ENCODE measurements at regions not wholly inside any gene's neighbourhood (a gene's known extent, or its start where the extent isn't known, plus 50 kb on each side); places are given as distances from the start of the nearest gene placed in this dataset.

GRCh38 chr10:9299966-9300365 lies 1245.5 kb downstream of the GATA3 start:
- H2BK12ac ChIP-seq (ENCODE audit: low read length): no peak overlapping the region
- no peak overlapping the region for H3K9ac ChIP-seq (ENCODE audit: low read depth, low read length, poor library complexity)
- no peaks in the 10 kb centered on the region for H3K79me1 ChIP-seq (ENCODE audit: low read depth, low read length)
- H3K4me2 ChIP-seq (ENCODE audit: insufficient read depth, low read length, poor library complexity, severe bottlenecking): no peak overlapping the region
- H2BK5ac ChIP-seq (ENCODE audit: low read length): no peak overlapping the region
- H3K9me3 ChIP-seq (replicated peaks in 1 of 2; ENCODE audit: control insufficient read depth in 2 of 2, insufficient read depth in 1 of 2, low read depth in 1 of 2, low read length in 2 of 2): no peaks in the 10 kb centered on the region
- H3K4me1 ChIP-seq (ENCODE audit: control insufficient read depth in 2 of 2, insufficient read depth in 1 of 2, low read depth in 1 of 2, low read length in 2 of 2): no peaks in the 10 kb centered on the region
- no peak overlapping the region for H3K4me3 ChIP-seq (ENCODE audit: low read length in 2 of 2)
- no peak overlapping the region for H4K91ac ChIP-seq (ENCODE audit: low read depth, low read length, poor library complexity)
- no peak overlapping the region for H3K18ac ChIP-seq (ENCODE audit: low read length)
- H2AFZ ChIP-seq (ENCODE audit: low read length): no peak overlapping the region
- H3K27me3 ChIP-seq (ENCODE audit: control insufficient read depth in 3 of 3, insufficient read depth in 3 of 3, low read depth in 1 of 3, low read length in 3 of 3): no peaks in the 10 kb centered on the region
- no peak overlapping the region for H2AK5ac ChIP-seq (ENCODE audit: low read depth, low read length)
- no peak overlapping the region for H3K14ac ChIP-seq (ENCODE audit: low read length)
- no peak overlapping the region for H3K23ac ChIP-seq (ENCODE audit: low read depth, low read length, poor library complexity)
- DNase-seq (ENCODE audit: low spot score): no peak
- H3K4ac ChIP-seq (ENCODE audit: low read length): no peak overlapping the region
- H3K36me3 ChIP-seq (replicated peaks in 1 of 2; ENCODE audit: control insufficient read depth in 2 of 2, insufficient read depth in 2 of 2, low read length in 2 of 2): no peaks in the 10 kb centered on the region
- no peak overlapping the region for H2BK120ac ChIP-seq (ENCODE audit: low read depth, low read length)
- H3K27ac ChIP-seq (replicated peaks; ENCODE audit: low read length): no peak overlapping the region
- no peak overlapping the region for H4K8ac ChIP-seq (ENCODE audit: low read depth, low read length)
- H2BK15ac ChIP-seq (ENCODE audit: low read length): no peak overlapping the region
- no CpG with 5 or more reads among the region's 2 CpGs for WGBS, 2 donors (ENCODE audit: extremely low coverage in 2 of 2, insufficient read length in 2 of 2, insufficient replicate concordance in 1 of 2)

- H3K27ac ChIP-seq (replicated peaks; ENCODE audit: low read length): no peak overlapping the region
- WGBS, 2 donors (ENCODE audit: extremely low coverage in 2 of 2, insufficient read length in 2 of 2, insufficient replicate concordance in 1 of 2): no CpG with 5 or more reads among the region's 2 CpGs
- no peak overlapping the region for H4K91ac ChIP-seq (ENCODE audit: low read depth, low read length, poor library complexity)
- H3K23ac ChIP-seq (ENCODE audit: low read depth, low read length, poor library complexity): no peak overlapping the region
- H2AK5ac ChIP-seq (ENCODE audit: low read depth, low read length): no peak overlapping the region
- H3K36me3 ChIP-seq (replicated peaks in 1 of 2; ENCODE audit: control insufficient read depth in 2 of 2, insufficient read depth in 2 of 2, low read length in 2 of 2): no peaks in the 10 kb centered on the region
- no peak overlapping the region for H4K8ac ChIP-seq (ENCODE audit: low read depth, low read length)
- H3K9me3 ChIP-seq (replicated peaks in 1 of 2; ENCODE audit: control insufficient read depth in 2 of 2, insufficient read depth in 1 of 2, low read depth in 1 of 2, low read length in 2 of 2): no peaks in the 10 kb centered on the region
- H3K27me3 ChIP-seq (ENCODE audit: control insufficient read depth in 3 of 3, insufficient read depth in 3 of 3, low read depth in 1 of 3, low read length in 3 of 3): no peaks in the 10 kb centered on the region
- no peak for DNase-seq (ENCODE audit: low spot score)
- H3K18ac ChIP-seq (ENCODE audit: low read length): no peak overlapping the region
- no peaks in the 10 kb centered on the region for H3K79me1 ChIP-seq (ENCODE audit: low read depth, low read length)
- no peak overlapping the region for H2BK120ac ChIP-seq (ENCODE audit: low read depth, low read length)
- H3K14ac ChIP-seq (ENCODE audit: low read length): no peak overlapping the region
- no peaks in the 10 kb centered on the region for H3K4me1 ChIP-seq (ENCODE audit: control insufficient read depth in 2 of 2, insufficient read depth in 1 of 2, low read depth in 1 of 2, low read length in 2 of 2)
- no peak overlapping the region for H2BK15ac ChIP-seq (ENCODE audit: low read length)
- H2BK12ac ChIP-seq (ENCODE audit: low read length): no peak overlapping the region
- no peak overlapping the region for H3K4me2 ChIP-seq (ENCODE audit: insufficient read depth, low read length, poor library complexity, severe bottlenecking)
- no peak overlapping the region for H3K4ac ChIP-seq (ENCODE audit: low read length)
- no peak overlapping the region for H2AFZ ChIP-seq (ENCODE audit: low read length)
- no peak overlapping the region for H3K4me3 ChIP-seq (ENCODE audit: low read length in 2 of 2)
- H3K9ac ChIP-seq (ENCODE audit: low read depth, low read length, poor library complexity): no peak overlapping the region
- H2BK5ac ChIP-seq (ENCODE audit: low read length): no peak overlapping the region
Measured at GRCh38 chr10:9301148-9301547, 1246.7 kb downstream of the GATA3 start.

- no CpG with 5 or more reads among the region's 4 CpGs for WGBS, 2 donors (ENCODE audit: extremely low coverage in 2 of 2, insufficient read length in 2 of 2, insufficient replicate concordance in 1 of 2)
- H3K4me2 ChIP-seq (ENCODE audit: insufficient read depth, low read length, poor library complexity, severe bottlenecking): no peak overlapping the region
- no peaks in the 10 kb centered on the region for H3K79me1 ChIP-seq (ENCODE audit: low read depth, low read length)
- H3K14ac ChIP-seq (ENCODE audit: low read length): no peak overlapping the region
- H3K18ac ChIP-seq (ENCODE audit: low read length): no peak overlapping the region
- H3K4me3 ChIP-seq (ENCODE audit: low read length in 2 of 2): no peak overlapping the region
- H3K4me1 ChIP-seq (ENCODE audit: control insufficient read depth in 2 of 2, insufficient read depth in 1 of 2, low read depth in 1 of 2, low read length in 2 of 2): no peaks in the 10 kb centered on the region
- H3K36me3 ChIP-seq (replicated peaks in 1 of 2; ENCODE audit: control insufficient read depth in 2 of 2, insufficient read depth in 2 of 2, low read length in 2 of 2): no peaks in the 10 kb centered on the region
- H2AFZ ChIP-seq (ENCODE audit: low read length): no peak overlapping the region
- H3K27me3 ChIP-seq (ENCODE audit: control insufficient read depth in 3 of 3, insufficient read depth in 3 of 3, low read depth in 1 of 3, low read length in 3 of 3): no peaks in the 10 kb centered on the region
- H4K8ac ChIP-seq (ENCODE audit: low read depth, low read length): no peak overlapping the region
- H2BK5ac ChIP-seq (ENCODE audit: low read length): no peak overlapping the region
- H3K27ac ChIP-seq (replicated peaks; ENCODE audit: low read length): no peak overlapping the region
- no peaks in the 10 kb centered on the region for H3K9me3 ChIP-seq (replicated peaks in 1 of 2; ENCODE audit: control insufficient read depth in 2 of 2, insufficient read depth in 1 of 2, low read depth in 1 of 2, low read length in 2 of 2)
- H4K91ac ChIP-seq (ENCODE audit: low read depth, low read length, poor library complexity): no peak overlapping the region
- H3K4ac ChIP-seq (ENCODE audit: low read length): no peak overlapping the region
- H2AK5ac ChIP-seq (ENCODE audit: low read depth, low read length): no peak overlapping the region
- no peak overlapping the region for H3K23ac ChIP-seq (ENCODE audit: low read depth, low read length, poor library complexity)
- H2BK120ac ChIP-seq (ENCODE audit: low read depth, low read length): no peak overlapping the region
- H2BK12ac ChIP-seq (ENCODE audit: low read length): no peak overlapping the region
- H3K9ac ChIP-seq (ENCODE audit: low read depth, low read length, poor library complexity): no peak overlapping the region
- no peak overlapping the region for H2BK15ac ChIP-seq (ENCODE audit: low read length)
- no peak for DNase-seq (ENCODE audit: low spot score)
Measured at GRCh38 chr10:9301554-9301953, 1247.1 kb downstream of the GATA3 start.

- H3K18ac ChIP-seq (ENCODE audit: low read length): no peak overlapping the region
- no peaks in the 10 kb centered on the region for H3K27me3 ChIP-seq (ENCODE audit: control insufficient read depth in 3 of 3, insufficient read depth in 3 of 3, low read depth in 1 of 3, low read length in 3 of 3)
- no peak overlapping the region for H3K4me3 ChIP-seq (ENCODE audit: low read length in 2 of 2)
- no peak overlapping the region for H3K4me2 ChIP-seq (ENCODE audit: insufficient read depth, low read length, poor library complexity, severe bottlenecking)
- no peaks in the 10 kb centered on the region for H3K79me1 ChIP-seq (ENCODE audit: low read depth, low read length)
- H4K91ac ChIP-seq (ENCODE audit: low read depth, low read length, poor library complexity): no peak overlapping the region
- no peaks in the 10 kb centered on the region for H3K9me3 ChIP-seq (replicated peaks in 1 of 2; ENCODE audit: control insufficient read depth in 2 of 2, insufficient read depth in 1 of 2, low read depth in 1 of 2, low read length in 2 of 2)
- no peak overlapping the region for H4K8ac ChIP-seq (ENCODE audit: low read depth, low read length)
- no peaks in the 10 kb centered on the region for H3K4me1 ChIP-seq (ENCODE audit: control insufficient read depth in 2 of 2, insufficient read depth in 1 of 2, low read depth in 1 of 2, low read length in 2 of 2)
- no peaks in the 10 kb centered on the region for H3K36me3 ChIP-seq (replicated peaks in 1 of 2; ENCODE audit: control insufficient read depth in 2 of 2, insufficient read depth in 2 of 2, low read length in 2 of 2)
- no peak overlapping the region for H3K4ac ChIP-seq (ENCODE audit: low read length)
- no peak overlapping the region for H3K27ac ChIP-seq (replicated peaks; ENCODE audit: low read length)
- no peak overlapping the region for H3K9ac ChIP-seq (ENCODE audit: low read depth, low read length, poor library complexity)
- H2AK5ac ChIP-seq (ENCODE audit: low read depth, low read length): no peak overlapping the region
- no peak overlapping the region for H2BK120ac ChIP-seq (ENCODE audit: low read depth, low read length)
- H2AFZ ChIP-seq (ENCODE audit: low read length): no peak overlapping the region
- no peak overlapping the region for H2BK5ac ChIP-seq (ENCODE audit: low read length)
- H3K14ac ChIP-seq (ENCODE audit: low read length): no peak overlapping the region
- no CpG with 5 or more reads among the region's 3 CpGs for WGBS, 2 donors (ENCODE audit: extremely low coverage in 2 of 2, insufficient read length in 2 of 2, insufficient replicate concordance in 1 of 2)
- no peak overlapping the region for H2BK12ac ChIP-seq (ENCODE audit: low read length)
- no peak overlapping the region for H3K23ac ChIP-seq (ENCODE audit: low read depth, low read length, poor library complexity)
- peak; percentile 27 for DNase-seq (ENCODE audit: low spot score)
- no peak overlapping the region for H2BK15ac ChIP-seq (ENCODE audit: low read length)
Measured at GRCh38 chr10:9302140-9302746, 1247.8 kb downstream of the GATA3 start.

Measured in neuronal stem cell (in vitro differentiated cells).